Smooth muscle cell (in vitro differentiated cells): ENCODE measurements at regions not wholly inside any gene's neighbourhood (a gene's known extent, or its start where the extent isn't known, plus 50 kb on each side); places are given as distances from the start of the nearest gene placed in this dataset.

ENCODE experiments used
- DNase-seq: peaks from one replicate; lab custom pipeline; 2025; ENCODE audit not compliant: unreplicated experiment; lab: John Stamatoyannopoulos, UW
- H2AFZ ChIP-seq: fragments of 200-600 bp; sonication (generic); 2 replicates; pipeline ENCODE4 v1.6.0; 2016; ENCODE audit warnings: antibody characterized with exemption, low read depth, mild to moderate bottlenecking
- H3F3A ChIP-seq: fragments of 200-600 bp; sonication (generic); 2 replicates; pipeline ENCODE4 v1.6.0; 2017; ENCODE audit warnings: antibody characterized with exemption, low read depth
- H3K27ac ChIP-seq: fragments of 200-600 bp; sonication (generic); 2 replicates; pipeline ENCODE4 v1.5.1; 2016; ENCODE audit warnings: low read depth, mild to moderate bottlenecking
- H3K27me3 ChIP-seq: fragments of 200-600 bp; sonication (generic); 2 replicates; pipeline ENCODE4 v1.6.1; 2016; ENCODE audit warnings: low read depth, mild to moderate bottlenecking
- H3K36me3 ChIP-seq: fragments of 200-600 bp; sonication (generic); 2 replicates; pipeline ENCODE4 v1.5.1; 2016; ENCODE audit warnings: low read depth
- H3K4me1 ChIP-seq: fragments of 200-600 bp; sonication (generic); 2 replicates; pipeline ENCODE4 v1.5.1; 2016; ENCODE audit warnings: low read depth
- H3K4me2 ChIP-seq: fragments of 200-600 bp; sonication (generic); 2 replicates; pipeline ENCODE4 v1.6.0; 2016; ENCODE audit warnings: mild to moderate bottlenecking
- H3K4me3 ChIP-seq: fragments of 200-600 bp; sonication (generic); 2 replicates; pipeline ENCODE4 v1.5.1; 2016; ENCODE audit warnings: mild to moderate bottlenecking
- H3K79me2 ChIP-seq: fragments of 200-600 bp; sonication (generic); 2 replicates; pipeline ENCODE4 v1.6.0; 2016; ENCODE audit warnings: low read depth, mild to moderate bottlenecking
- H3K9ac ChIP-seq: fragments of 200-600 bp; sonication (generic); 2 replicates; pipeline ENCODE4 v1.6.0; 2016; ENCODE audit warnings: low read depth
- H3K9me3 ChIP-seq: fragments of 200-600 bp; sonication (generic); replicated peaks from 2 replicates; pipeline ENCODE4 v1.5.1; 2016; ENCODE audit warnings: low read depth
- H4K20me1 ChIP-seq: fragments of 200-600 bp; sonication (generic); 2 replicates; pipeline ENCODE4 v1.6.0; 2016; ENCODE audit warnings: low read depth
- WGBS: methylation state at CpG from one replicate; pipeline ENCODE4 v1.1.7; 2016; ENCODE audit warnings: low lambda C conversion rate; 5-methylcytosine and 5-hydroxymethylcytosine counted together
- TF ChIP-seq, protein P1 (sequence below): fragments of 200-600 bp; sonication (generic); IDR thresholded peaks from 2 replicates; pipeline ENCODE4 v1.5.1; 2017; ENCODE audit warnings: borderline replicate concordance, mild to moderate bottlenecking, antibody characterized with exemption; ENCODE audit not compliant: insufficient read depth, poor library complexity, severe bottlenecking

DNA sequence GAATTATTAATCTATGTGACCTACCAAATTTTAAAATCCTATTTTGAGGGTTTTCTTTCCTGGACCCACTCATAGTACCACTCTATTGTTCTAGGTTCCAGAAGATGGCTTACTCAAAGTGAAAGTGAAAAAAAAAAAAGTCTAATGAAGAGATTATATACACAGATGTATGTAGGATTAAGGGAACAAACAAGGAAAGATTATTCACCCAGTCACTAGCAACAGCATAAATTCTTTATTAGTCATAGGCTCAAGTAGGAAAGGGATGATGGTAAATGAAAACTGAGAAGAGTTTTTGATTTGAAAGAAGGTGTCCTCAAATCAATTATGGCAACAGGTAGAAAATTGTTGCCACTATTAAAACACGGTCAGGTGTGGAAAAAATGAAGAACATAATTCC, 923.7 kb downstream of the TBC1D32 start:
- H3K4me1 ChIP-seq: no peaks in the 10 kb centered on the region

DNA sequence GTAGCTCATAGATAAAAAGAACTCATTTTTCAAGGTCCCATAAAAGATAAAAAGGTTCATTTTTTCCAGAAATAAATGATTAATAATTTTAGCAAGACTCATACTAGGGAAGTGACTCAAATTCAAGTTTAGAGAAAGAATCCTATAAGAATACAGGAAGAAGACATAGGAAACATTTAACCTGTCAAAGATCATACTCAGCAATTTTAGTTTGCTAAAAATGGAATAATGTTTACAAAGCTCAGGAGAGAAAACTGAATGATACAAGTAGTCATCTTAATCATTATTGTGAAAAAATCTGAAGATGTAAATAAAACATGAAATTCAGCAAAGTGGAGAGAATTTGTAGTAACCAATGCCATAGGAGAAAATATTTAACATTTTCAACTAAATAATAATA, 926.6 kb downstream of the TBC1D32 start:
- Histone ChIP-seq H2AFZ (no peak overlapping the region), H3K4me3 (no peak overlapping the region), H3K9ac (no peak overlapping the region), H3F3A (no peaks in the 10 kb centered on the region), H3K9me3 (no peaks in the 10 kb centered on the region), H3K79me2 (no peaks in the 10 kb centered on the region), H3K4me1 (no peaks in the 10 kb centered on the region), H3K36me3 (no peaks in the 10 kb centered on the region), H3K27me3 (no peaks in the 10 kb centered on the region), H3K4me2 (no peak overlapping the region), H3K27ac (no peak overlapping the region), H4K20me1 (no peaks in the 10 kb centered on the region)
- no peak for DNase-seq
- TF ChIP-seq, protein P1, sequence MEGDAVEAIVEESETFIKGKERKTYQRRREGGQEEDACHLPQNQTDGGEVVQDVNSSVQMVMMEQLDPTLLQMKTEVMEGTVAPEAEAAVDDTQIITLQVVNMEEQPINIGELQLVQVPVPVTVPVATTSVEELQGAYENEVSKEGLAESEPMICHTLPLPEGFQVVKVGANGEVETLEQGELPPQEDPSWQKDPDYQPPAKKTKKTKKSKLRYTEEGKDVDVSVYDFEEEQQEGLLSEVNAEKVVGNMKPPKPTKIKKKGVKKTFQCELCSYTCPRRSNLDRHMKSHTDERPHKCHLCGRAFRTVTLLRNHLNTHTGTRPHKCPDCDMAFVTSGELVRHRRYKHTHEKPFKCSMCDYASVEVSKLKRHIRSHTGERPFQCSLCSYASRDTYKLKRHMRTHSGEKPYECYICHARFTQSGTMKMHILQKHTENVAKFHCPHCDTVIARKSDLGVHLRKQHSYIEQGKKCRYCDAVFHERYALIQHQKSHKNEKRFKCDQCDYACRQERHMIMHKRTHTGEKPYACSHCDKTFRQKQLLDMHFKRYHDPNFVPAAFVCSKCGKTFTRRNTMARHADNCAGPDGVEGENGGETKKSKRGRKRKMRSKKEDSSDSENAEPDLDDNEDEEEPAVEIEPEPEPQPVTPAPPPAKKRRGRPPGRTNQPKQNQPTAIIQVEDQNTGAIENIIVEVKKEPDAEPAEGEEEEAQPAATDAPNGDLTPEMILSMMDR: no peak

More for the DNA sequence above, 923.7 kb downstream of the TBC1D32 start:
- 100% methylated on average over 1 of the region's 1 CpG for WGBS
- H3K36me3 ChIP-seq: no peaks in the 10 kb centered on the region
- no peak overlapping the region for H3K4me3 ChIP-seq
- H3K9ac ChIP-seq: no peak overlapping the region
- no peaks in the 10 kb centered on the region for H3K9me3 ChIP-seq
- no peak overlapping the region for H3K27ac ChIP-seq
- no peaks in the 10 kb centered on the region for H4K20me1 ChIP-seq
- H2AFZ ChIP-seq: no peak overlapping the region
- TF ChIP-seq, protein P1: no peak
- H3K27me3 ChIP-seq: no peaks in the 10 kb centered on the region
- DNase-seq: no peak
- H3F3A ChIP-seq: no peaks in the 10 kb centered on the region
- no peak overlapping the region for H3K4me2 ChIP-seq
- H3K79me2 ChIP-seq: no peaks in the 10 kb centered on the region

DNA sequence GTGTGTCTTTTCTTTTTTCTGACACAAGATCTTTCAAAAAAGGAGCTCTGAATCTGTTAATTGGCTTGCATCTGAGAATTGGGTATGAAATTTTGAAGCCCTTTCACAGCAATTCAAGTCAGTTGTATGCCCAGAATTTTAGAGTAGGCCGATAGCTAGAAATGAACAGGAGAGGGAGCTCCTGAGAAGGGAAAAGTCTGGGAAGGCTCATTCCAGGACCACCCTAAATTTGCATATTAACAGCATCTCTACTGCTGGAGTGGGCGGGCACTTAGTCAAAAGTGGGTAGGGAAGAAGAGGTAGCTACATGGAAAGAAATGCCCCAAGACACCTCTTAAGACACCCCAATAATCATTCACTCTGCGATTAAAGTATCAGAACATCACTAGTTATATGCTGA, 928.3 kb downstream of the TBC1D32 start:
- WGBS: 57% methylated on average over 3 of the region's 3 CpGs
- H3K9ac ChIP-seq: no peak overlapping the region
- H3K9me3 ChIP-seq: no peaks in the 10 kb centered on the region
- H3K27me3 ChIP-seq: no peaks in the 10 kb centered on the region
- H3K36me3 ChIP-seq: no peaks in the 10 kb centered on the region
- no peaks in the 10 kb centered on the region for H3F3A ChIP-seq
- no peak overlapping the region for H3K27ac ChIP-seq
- no peaks in the 10 kb centered on the region for H4K20me1 ChIP-seq
- no peaks in the 10 kb centered on the region for H3K79me2 ChIP-seq
- TF ChIP-seq, protein P1: no peak
- no peak for DNase-seq
- H3K4me1 ChIP-seq: no peaks in the 10 kb centered on the region
- no peak overlapping the region for H3K4me2 ChIP-seq
- no peak overlapping the region for H2AFZ ChIP-seq
- no peak overlapping the region for H3K4me3 ChIP-seq

DNA sequence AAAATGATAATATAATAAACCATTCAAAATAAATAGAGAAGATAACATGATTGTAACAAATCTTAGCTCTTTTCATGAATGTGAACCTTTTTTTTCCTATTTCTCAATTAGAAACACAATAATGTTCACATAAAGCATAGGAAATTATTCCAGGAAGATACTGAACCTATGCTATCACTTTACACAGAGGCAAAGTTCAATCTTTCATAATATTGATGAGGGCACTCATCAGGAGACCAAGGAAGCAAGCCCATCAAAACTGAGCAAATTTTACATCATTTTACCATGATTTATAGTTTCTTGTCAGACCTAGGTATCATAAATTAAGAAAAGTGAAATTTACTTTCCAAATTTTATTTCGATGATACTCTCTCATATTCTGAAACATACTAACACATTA, 938.5 kb downstream of the TBC1D32 start:
- WGBS: 93% methylated on average over 1 of the region's 1 CpG
- Histone ChIP-seq H3K4me1 (no peaks in the 10 kb centered on the region), H3K4me2 (no peak overlapping the region), H3F3A (no peaks in the 10 kb centered on the region), H3K9me3 (no peaks in the 10 kb centered on the region), H3K79me2 (no peaks in the 10 kb centered on the region), H3K27ac (no peak overlapping the region), H3K36me3 (no peaks in the 10 kb centered on the region), H3K4me3 (no peak overlapping the region), H4K20me1 (no peaks in the 10 kb centered on the region), H2AFZ (no peak overlapping the region), H3K9ac (no peak overlapping the region), H3K27me3 (no peaks in the 10 kb centered on the region)
- no peak for DNase-seq
- TF ChIP-seq, protein P1: no peak
